ENCODE measurements at regions not wholly inside any gene's neighbourhood (a gene's known extent, or its start where the extent isn't known, plus 50 kb on each side); places are given as distances from the start of the nearest gene placed in this dataset.

DNA sequence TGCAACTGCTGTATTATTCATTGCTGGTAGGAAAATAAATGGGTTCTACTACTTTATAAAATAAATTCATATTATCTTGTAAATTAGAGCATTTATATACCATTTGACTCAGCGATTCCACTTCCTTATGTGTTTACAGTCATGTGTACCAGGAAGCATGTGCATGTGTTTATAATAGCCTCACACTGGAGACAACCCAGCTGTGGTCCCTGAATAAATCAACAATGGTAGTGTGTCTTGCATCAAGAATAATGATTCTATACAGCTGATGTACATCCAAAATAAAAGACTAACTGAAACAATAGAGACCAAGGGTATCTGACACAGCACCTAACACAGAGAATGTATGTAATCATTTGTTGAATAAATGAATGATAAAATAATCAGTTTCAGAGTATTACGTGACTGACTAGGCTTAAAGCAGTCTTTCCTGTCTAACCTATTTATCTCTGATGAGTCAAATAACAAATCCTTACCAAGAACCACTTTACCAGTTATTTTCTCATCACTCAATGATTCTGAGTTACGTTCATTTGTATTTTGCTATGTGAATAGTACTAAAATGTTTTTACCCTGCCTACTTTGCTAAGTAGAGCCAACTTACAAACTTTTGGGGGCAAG lies 216.8 kb downstream of the UBE2E3 start:
- no peaks in the 10 kb centered on the region for H3K9me3 ChIP-seq
- 45 to 60% methylated on average over 3 of the region's 3 CpGs for WGBS, 2 donors
- ATAC-seq (no peak), DNase-seq (no peak), FAIRE-seq (no peak)
- intact Hi-C loops (cut with DNase I), result no loop called here
- H3K4me1 ChIP-seq, result no peaks in the 10 kb centered on the region
- H3K27ac ChIP-seq, result no peak overlapping the region
- TF ChIP-seq, protein P1, sequence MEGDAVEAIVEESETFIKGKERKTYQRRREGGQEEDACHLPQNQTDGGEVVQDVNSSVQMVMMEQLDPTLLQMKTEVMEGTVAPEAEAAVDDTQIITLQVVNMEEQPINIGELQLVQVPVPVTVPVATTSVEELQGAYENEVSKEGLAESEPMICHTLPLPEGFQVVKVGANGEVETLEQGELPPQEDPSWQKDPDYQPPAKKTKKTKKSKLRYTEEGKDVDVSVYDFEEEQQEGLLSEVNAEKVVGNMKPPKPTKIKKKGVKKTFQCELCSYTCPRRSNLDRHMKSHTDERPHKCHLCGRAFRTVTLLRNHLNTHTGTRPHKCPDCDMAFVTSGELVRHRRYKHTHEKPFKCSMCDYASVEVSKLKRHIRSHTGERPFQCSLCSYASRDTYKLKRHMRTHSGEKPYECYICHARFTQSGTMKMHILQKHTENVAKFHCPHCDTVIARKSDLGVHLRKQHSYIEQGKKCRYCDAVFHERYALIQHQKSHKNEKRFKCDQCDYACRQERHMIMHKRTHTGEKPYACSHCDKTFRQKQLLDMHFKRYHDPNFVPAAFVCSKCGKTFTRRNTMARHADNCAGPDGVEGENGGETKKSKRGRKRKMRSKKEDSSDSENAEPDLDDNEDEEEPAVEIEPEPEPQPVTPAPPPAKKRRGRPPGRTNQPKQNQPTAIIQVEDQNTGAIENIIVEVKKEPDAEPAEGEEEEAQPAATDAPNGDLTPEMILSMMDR (IDR thresholded peaks at IDR 0.05), result no peak
- H3K4me3 ChIP-seq, result no peak overlapping the region
- no peaks in the 10 kb centered on the region for H3K36me3 ChIP-seq
- no peaks in the 10 kb centered on the region for H3K27me3 ChIP-seq

DNA sequence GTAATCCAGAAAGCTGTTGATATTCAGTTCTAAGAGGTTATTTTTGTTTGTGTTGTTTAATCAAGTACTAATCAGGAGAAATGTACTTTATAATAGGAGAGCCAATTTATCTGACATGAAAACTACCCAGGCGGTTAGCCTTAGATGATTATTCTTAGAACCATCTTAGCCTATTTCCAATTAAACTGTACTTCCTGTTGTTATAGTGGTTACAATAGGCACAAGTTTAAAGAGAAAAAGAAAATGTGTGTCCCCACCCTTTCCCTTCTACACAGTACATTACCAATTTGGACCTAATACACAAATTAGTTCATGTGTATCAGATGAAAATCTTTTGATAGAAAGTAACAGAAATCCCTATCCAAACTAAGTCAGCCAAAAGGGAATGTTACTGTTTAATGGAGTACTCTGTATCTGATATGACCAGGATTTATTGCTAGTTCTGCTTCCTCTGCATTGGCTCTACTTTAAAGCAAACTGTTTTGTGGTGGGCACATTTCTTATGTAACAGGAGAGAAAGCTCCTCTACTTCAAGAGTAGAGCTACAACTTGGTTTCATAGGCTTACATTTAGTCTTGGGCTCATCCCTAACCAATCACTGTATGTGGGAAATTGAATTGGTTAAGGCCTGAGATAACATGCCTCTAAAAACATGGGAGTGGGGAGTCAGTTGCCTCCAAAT lies 217.9 kb downstream of the UBE2E3 start:
- TF ChIP-seq, protein P1 (IDR thresholded peaks at IDR 0.05), result no peak
- DNase-seq (no peak), ATAC-seq (no peak), FAIRE-seq (no peak)
- WGBS, 2 donors, result 70 to 84% methylated on average over 1 of the region's 1 CpG
- Histone ChIP-seq H3K4me1 (no peaks in the 10 kb centered on the region), H3K4me3 (no peak overlapping the region), H3K9me3 (no peaks in the 10 kb centered on the region), H3K27me3 (no peaks in the 10 kb centered on the region), H3K27ac (no peak overlapping the region), H3K36me3 (no peaks in the 10 kb centered on the region)
- intact Hi-C loops (cut with DNase I), result no loop called here

DNA sequence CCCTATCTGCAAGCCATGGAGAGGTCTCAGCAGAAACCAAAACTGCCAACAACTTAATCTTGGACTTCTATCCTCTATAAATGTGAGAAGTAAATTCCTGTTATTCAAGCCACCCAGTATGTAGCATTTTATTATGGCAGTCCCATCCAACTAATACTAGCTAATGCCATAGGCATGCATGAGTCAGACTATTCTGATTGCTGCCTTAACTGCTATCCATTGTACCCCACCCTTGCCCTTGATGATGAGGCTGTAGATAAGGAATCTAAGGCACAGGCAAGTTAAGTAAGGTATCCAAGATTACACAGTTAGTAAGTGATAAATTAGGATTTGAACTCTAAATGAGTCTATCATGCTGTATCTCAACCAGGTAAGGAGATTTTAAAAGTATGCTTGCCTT lies 223.0 kb downstream of the UBE2E3 start:
- no peaks in the 10 kb centered on the region for H3K36me3 ChIP-seq
- intact Hi-C loops (cut with DNase I), result no loop called here
- no peak overlapping the region for H3K4me3 ChIP-seq
- TF ChIP-seq, protein P1 (IDR thresholded peaks at IDR 0.05), result no peak
- H3K27me3 ChIP-seq, result no peaks in the 10 kb centered on the region
- FAIRE-seq (no peak), ATAC-seq (no peak), DNase-seq (no peak)
- H3K4me1 ChIP-seq, result no peaks in the 10 kb centered on the region
- H3K27ac ChIP-seq, result no peak overlapping the region
- H3K9me3 ChIP-seq, result no peaks in the 10 kb centered on the region

DNA sequence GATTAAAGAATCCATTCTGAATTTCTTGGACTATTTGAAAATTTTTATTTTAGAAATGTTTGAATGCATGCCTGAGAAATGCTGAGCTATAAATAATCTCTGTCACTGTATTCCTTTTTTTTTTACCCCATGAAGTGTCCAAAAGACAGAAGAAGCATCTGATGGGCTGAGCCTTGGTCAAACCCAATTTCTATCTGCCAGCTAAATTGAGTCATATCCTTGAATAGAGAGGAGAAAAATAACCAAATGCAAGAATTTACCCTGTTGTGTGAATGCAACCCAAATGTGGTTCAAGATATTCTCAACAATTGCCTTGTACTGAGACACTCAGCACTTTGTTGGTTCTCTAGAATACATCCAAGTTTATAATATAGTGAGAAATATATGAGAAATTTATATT lies 223.5 kb downstream of the UBE2E3 start:
- FAIRE-seq, result no peak
- no peak for DNase-seq

DNA sequence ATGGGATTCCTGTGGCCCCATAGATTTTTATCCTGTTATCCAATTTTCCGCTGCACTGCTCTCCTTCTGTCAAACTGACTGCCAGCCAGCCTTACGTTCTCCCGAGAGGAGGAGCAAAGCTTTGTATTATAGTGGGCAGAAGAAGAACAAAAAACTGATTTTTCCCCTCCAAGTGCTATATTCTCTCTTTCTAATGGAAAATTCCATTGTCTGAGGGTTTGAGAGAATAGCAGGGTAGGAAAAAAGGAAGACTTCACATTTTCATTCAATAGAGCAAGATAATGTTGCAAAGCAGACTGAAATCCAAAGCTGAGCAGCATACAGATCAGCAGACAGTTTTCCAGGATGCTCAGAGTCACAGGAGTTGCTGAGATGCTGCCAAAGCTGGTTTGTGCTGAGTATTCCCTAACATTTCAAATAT lies 238.0 kb downstream of the UBE2E3 start:
- no peak overlapping the region for H3K4me3 ChIP-seq
- no peaks in the 10 kb centered on the region for H3K4me1 ChIP-seq
- TF ChIP-seq, protein P1 (IDR thresholded peaks at IDR 0.05), result no peak
- no peaks in the 10 kb centered on the region for H3K9me3 ChIP-seq
- no peak overlapping the region for H3K27ac ChIP-seq
- ATAC-seq, result no peak
- H3K27me3 ChIP-seq, result no peaks in the 10 kb centered on the region
- no peaks in the 10 kb centered on the region for H3K36me3 ChIP-seq
- no peak for DNase-seq
- FAIRE-seq, result no peak
- intact Hi-C loops (cut with DNase I), result no loop called here
- WGBS, 2 donors, result 67 to 80% methylated on average over 3 of the region's 3 CpGs

More for the DNA sequence above, 223.5 kb downstream of the UBE2E3 start:
- TF ChIP-seq, protein P1 (IDR thresholded peaks at IDR 0.05), result no peak
- Histone ChIP-seq H3K4me1 (no peaks in the 10 kb centered on the region), H3K9me3 (no peaks in the 10 kb centered on the region), H3K27ac (no peak overlapping the region), H3K27me3 (no peaks in the 10 kb centered on the region), H3K36me3 (no peaks in the 10 kb centered on the region), H3K4me3 (no peak overlapping the region)
- intact Hi-C loops (cut with DNase I), result no loop called here
- no peak for ATAC-seq
